ENCODE measurements at regions not wholly inside any gene's neighbourhood (a gene's known extent, or its start where the extent isn't known, plus 50 kb on each side); places are given as distances from the start of the nearest gene placed in this dataset.
"Not testable (repeated sequence)": the region's sequence is repeated elsewhere in the genome, so short reads cannot be mapped to it uniquely, and the experiment has no call there.

DNA sequence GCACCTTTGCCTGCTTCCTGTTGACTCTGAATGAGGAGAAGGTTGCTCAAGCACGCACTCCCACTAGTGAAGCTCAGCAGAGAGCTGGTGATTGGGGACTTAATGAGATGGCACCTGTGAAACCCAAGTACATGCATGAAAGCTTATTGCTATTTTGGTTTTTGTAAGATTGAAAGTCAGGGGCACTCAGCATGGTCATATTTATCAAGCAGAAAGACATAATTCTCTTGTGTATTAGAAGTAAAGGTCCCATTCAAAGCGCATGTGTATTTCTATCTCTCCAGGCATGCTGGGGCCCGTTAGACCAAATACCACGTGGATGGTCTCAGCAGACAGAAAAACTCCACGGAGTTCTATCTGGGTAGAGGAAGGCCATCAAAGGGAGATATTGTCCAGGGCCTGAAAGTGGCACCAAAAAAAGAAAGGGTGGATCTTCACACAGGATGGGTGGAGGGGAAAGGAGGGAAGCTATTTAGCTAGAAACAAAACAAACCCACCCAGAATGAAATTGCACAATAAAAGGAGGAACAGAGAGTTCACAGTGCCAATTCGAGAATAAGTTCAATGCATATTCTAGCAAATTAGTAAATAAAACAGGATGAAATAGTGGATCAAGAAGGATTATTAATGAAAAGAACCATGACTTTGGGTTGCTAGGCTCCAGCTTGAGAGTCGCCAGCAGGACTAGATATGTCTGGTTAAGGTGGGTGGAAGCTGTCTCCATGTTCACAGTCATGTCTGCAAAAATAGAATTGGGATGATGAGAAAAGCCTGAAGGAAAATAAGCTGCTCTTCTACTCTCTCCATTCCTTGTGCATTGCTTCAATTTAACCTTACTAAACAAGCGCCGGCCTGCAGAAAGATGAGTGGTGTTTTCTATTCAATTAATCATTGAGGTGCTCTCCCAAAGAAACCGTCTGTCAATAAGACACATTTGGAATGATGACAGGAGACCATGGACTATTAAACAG lies 224.9 kb upstream of the DTNBP1 start:
- TF ChIP-seq, protein P1, sequence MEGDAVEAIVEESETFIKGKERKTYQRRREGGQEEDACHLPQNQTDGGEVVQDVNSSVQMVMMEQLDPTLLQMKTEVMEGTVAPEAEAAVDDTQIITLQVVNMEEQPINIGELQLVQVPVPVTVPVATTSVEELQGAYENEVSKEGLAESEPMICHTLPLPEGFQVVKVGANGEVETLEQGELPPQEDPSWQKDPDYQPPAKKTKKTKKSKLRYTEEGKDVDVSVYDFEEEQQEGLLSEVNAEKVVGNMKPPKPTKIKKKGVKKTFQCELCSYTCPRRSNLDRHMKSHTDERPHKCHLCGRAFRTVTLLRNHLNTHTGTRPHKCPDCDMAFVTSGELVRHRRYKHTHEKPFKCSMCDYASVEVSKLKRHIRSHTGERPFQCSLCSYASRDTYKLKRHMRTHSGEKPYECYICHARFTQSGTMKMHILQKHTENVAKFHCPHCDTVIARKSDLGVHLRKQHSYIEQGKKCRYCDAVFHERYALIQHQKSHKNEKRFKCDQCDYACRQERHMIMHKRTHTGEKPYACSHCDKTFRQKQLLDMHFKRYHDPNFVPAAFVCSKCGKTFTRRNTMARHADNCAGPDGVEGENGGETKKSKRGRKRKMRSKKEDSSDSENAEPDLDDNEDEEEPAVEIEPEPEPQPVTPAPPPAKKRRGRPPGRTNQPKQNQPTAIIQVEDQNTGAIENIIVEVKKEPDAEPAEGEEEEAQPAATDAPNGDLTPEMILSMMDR (IDR thresholded peaks at IDR 0.05; ENCODE audit: borderline replicate concordance, insufficient read depth, low read depth, low read length), result no peak
- H3K4me3 ChIP-seq (ENCODE audit: low read depth, low read length), result no peak overlapping the region

DNA sequence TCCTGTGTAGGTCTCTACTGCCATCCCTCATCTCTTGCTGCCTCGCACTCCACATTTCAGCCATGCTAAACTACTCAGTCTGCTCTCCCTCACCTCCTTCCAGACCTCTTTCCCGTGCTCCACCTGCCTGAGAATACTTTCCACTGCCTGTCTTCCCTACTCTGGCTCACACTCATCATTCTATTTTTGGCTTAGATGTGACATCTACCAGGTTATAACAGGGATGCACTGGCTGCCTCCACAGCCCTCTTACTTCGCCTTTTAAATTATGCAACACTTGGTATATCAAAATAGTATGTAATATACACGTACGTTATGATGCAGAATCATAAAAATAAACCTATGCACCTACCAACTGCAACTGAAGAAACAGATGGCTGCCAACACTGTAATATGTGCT lies 222.8 kb upstream of the DTNBP1 start:
- TF ChIP-seq, protein P1 (IDR thresholded peaks at IDR 0.05; ENCODE audit: borderline replicate concordance, insufficient read depth, low read depth, low read length), result no peak
- no peak overlapping the region for H3K4me3 ChIP-seq (ENCODE audit: low read depth, low read length)

DNA sequence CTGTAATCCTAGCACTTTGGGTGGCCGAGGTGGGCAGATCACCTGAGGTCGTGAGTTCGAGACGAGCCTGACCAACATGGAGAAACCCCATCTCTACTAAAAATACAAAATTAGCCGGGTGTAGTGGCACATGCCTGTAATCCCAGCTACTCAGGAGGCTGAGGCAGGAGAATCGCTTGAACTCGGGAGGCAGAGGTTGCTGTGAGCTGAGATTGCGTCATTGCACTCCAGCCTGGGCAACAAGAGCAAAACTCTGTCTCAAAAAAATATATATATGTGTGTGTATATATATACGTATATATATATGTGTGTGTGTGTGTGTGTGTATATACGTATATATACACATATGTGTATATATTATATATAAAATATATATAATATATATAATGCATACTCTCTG lies 220.8 kb upstream of the DTNBP1 start:
- H3K4me3 ChIP-seq (ENCODE audit: low read depth, low read length), result not testable (repeated sequence)

DNA sequence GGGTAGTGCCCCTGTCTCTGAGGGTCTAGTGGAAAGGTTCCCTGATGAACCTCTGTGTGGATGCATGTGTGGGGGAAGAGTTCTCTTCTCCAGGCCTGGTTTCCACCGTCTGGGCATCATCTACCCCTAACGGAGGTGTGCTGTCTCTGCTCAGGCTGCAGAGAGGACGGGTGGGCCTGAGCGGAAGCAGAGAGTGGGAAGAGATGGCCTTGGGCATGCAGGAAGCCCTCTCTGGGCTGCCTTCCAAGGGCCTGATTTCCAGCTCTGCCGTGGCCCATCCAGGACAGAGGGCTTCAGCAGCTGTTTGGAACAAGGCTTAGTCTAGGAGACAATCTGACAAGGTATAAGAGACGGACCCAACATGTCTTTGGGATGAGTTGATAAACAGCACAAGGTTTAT lies 220.1 kb upstream of the DTNBP1 start:
- TF ChIP-seq, protein P1 (IDR thresholded peaks at IDR 0.05; ENCODE audit: borderline replicate concordance, insufficient read depth, low read depth, low read length), result no peak
- H3K4me3 ChIP-seq (ENCODE audit: low read depth, low read length), result no peak overlapping the region

DNA sequence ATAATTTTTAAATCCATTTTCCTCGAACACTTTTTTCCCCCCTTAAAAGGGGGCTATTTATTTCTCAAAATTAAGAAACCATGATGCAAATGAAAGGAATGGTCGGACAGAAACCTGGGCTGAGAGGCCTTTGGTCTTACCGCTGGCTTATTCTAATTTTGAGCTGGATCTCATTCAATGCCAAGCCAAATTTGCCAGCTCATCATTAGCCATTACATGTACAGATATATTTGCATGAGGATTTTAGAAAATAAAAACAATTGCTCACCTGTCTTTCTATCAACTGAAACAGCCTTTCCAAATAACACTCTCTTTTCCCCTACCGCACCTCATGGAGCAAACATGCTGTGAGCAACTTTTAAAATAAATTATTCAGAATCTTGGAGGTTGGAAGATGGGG lies 219.5 kb upstream of the DTNBP1 start:
- TF ChIP-seq, protein P1 (IDR thresholded peaks at IDR 0.05; ENCODE audit: borderline replicate concordance, insufficient read depth, low read depth, low read length), result no peak
- no peak overlapping the region for H3K4me3 ChIP-seq (ENCODE audit: low read depth, low read length)

DNA sequence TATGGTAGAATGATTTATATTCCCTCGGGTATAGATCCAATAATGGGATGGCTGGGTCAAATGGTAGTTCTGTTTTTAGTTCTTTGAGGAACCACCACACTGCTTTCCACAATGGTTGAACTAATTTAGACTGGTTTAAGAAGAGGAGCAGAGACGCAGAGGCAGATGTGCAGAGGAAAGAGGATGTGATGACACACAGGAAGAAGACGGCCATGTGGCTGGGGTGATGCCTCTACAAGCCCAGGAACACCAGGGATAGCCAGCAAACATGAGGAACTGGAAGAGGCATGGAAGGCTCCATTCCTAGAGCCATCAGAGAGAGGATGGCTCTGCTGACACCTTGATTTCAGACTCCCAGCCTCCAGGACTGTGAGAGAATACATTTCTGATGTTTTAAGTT lies 218.3 kb upstream of the DTNBP1 start:
- no peak overlapping the region for H3K4me3 ChIP-seq (ENCODE audit: low read depth, low read length)
- TF ChIP-seq, protein P1 (IDR thresholded peaks at IDR 0.05; ENCODE audit: borderline replicate concordance, insufficient read depth, low read depth, low read length), result no peak

DNA sequence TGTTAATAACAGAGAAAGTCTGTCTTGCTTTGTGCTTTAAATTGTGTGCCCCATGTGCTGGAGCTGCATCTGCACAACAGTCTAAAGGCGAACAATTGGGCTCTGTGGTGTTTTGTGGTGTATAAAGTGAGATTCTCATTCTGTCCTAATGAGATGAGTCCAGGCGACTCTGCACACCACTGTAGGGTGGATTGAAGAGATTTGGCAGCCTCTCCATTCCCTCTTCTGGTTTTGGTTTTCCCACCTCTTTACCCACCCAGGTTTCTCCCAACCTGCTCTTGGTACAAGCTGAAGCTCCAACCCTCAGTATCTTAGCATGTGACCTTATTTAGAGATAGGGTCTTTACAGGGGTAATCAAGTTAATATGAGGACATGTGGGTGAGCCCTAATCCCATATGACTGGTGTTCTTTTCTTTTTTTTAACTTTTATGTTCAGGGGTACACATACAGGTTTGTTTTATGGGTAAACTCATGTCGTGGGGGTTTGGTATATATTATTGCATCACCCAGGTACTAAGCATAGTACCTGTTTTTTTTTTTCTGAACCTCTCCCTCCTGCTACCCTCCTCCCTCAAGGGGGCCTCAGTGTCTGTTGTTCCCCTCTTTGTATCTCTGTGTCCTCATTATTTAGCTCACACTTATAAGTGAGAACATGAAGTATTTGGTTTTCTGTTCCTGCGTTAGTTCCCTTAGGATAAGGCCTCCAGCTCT lies 217.6 kb upstream of the DTNBP1 start:
- H3K4me3 ChIP-seq (ENCODE audit: low read depth, low read length), result no peak overlapping the region
- TF ChIP-seq, protein P1 (IDR thresholded peaks at IDR 0.05; ENCODE audit: borderline replicate concordance, insufficient read depth, low read depth, low read length), result no peak

Measured in GM12875 (cell line).